HG03469 (cell line): ENCODE measurements at regions not wholly inside any gene's neighbourhood (a gene's known extent, or its start where the extent isn't known, plus 50 kb on each side); places are given as distances from the start of the nearest gene placed in this dataset.
"Not testable (repeated sequence)": the region's sequence is repeated elsewhere in the genome, so short reads cannot be mapped to it uniquely, and the experiment has no call there.

Experiments used
- ATAC-seq: cut with Tn5 transposase; IDR thresholded peaks from one replicate; pipeline ENCODE4 v1.9.1; 2021; ENCODE audit warnings: mild to moderate bottlenecking, moderate library complexity, moderate number of reproducible peaks; ENCODE audit not compliant: unreplicated experiment

DNA sequence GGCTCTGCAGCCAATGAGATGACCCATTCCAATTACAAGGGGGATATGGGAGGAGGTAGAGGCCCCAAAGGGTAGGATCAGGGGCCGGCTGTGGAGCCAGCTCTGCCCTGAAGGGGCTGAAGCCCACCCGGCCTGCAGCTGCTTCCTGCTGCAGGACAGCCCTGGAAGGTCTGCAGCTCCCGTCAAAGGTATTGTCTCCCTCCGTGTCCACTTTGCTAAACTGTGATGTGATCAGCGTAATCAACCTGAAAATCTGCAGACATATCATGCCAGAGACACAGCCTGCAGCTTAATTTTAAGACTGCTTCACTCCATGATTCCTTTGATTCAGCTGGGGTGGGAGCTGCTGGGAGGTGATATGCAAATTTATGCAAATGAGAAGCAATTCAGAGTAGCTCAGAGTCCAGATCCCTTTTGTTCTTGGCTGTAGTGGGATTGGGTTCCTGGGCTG lies 90.7 kb downstream of the GADD45G start:
- ATAC-seq, result no peak

DNA sequence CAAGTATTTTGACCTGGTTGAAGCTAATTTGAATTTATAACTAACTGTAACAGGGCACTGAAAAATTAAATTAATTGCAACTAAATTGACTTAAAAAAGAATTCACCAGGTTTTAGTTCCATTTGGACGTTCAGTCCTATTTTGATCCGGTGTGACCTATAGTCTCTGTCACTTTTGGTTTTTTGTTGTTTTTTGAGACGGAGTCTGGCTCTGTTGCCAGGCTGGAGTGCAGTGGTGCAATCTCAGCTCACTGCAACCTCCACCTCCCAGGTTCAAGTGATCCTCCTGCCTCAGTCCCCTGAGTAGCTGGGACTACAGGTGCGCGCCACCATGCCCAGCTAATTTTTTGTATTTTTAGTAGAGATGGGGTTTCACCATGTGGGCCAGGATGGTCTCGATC lies 91.2 kb downstream of the GADD45G start:
- not testable (repeated sequence) for ATAC-seq

DNA sequence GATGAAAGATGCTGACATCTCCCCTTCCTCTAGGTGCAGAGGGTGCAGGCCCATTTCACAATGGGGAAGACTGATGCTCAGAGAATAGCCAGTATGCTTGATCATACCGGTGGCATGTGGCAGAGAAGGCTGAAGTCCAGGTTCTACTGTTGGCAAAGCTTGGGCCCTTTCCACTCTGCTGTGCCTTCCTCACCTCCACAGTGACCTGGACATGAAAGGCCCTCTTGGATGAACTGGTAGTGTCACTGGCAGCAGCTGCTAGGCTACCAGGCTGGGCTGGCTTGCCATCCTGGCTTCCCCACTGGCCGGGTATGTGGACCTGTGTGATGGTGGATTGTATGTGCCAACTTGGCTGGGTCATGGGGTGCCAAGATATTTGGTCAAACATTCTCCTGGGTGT lies 92.0 kb downstream of the GADD45G start:
- ATAC-seq, result no peak

- no peak for ATAC-seq
Measured at GRCh38 chr9:89697553-89697952, 92.7 kb downstream of the GADD45G start.

- ATAC-seq, result no peak
Measured at GRCh38 chr9:89698411-89699005, 93.7 kb downstream of the GADD45G start.

DNA sequence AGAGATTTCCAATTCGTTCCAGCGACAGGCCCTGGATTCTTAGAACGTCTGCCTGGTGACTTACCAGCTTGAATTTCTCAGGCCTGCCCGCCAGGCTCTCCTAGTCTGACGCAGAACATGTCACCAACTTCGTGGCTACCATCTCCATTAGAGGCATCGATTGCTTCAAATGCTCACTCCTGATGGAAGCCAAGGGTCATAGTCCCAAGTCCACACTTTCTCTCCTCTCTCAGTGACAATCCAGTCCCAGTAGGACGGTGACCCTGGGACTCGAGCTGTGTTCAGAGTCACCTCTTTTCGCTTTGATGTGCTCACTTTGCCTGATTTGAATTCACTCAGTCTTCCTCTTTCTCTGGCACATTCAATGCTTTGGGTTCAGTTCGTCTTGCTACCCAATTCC lies 94.8 kb downstream of the GADD45G start:
- no peak for ATAC-seq

DNA sequence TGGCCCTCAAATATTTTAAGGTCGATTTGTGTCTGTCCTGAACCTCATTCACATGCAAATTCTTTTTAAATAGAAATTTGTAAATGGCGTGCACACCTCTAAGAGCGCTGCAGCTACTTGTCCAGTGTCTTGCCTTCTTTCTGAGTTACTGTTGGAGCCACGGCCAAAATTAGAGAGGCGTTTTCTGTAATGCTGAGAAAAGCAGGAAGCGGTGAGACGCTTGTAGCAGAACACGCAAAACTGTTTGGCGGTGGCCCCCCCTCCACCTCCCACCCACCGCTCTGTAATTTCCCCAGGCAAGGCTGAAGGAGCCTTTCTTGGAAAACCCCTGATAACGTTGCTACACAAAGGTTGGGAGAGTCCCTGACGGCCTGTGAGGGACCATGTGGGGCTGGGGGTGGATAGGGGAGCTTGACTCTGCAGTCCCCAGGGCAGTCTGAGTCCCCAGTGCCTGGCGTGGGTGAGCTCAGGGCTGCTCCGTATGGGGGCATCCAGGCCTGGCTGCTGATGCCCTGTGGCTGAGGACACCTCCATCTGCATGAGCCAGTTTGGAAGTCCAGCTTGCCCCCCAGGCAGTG lies 96.5 kb downstream of the GADD45G start:
- no peak for ATAC-seq

- no peak for ATAC-seq
Measured at GRCh38 chr9:89702401-89702800, 97.6 kb downstream of the GADD45G start.

DNA sequence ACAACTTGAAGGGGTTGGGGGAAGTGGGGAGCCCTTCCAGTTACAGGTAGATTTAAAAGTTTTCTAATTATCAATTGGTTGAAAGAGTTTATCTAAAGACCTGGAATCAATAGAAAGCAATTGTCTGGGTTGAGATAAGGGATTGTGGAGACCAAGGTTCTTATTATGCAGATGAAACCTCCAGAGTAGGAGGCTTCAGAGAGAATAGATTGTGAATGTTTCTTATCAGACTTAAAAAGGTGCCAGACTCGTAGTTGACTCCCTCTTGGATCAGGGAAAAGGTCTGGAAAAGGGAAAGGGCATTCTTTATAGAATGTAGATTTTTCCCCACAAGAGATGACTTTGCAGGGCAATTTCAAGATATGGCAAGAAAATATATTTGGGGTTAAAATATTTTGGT lies 100.8 kb downstream of the GADD45G start:
- no peak for ATAC-seq

DNA sequence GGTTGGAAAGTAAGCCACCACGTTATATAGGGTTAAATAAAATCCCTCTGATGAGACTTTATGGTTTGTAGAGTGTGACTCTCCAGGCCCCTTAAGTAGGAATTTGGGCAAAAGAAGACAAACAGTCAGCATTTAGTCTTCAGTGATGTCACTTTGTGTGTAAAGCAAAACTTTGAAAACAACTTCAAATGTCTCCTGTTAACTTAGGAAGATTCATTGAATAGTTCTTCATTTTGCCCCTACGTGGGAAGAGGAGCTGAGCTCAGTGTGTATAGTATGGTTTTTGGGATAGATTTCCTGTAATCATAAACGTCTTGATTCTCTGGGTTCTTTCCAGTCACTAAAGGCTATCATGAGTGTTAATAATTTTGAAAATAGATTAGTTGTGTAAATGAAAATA lies 101.3 kb downstream of the GADD45G start:
- ATAC-seq, result no peak

- ATAC-seq, result no peak
Measured at GRCh38 chr9:89706731-89707191, 101.9 kb downstream of the GADD45G start.

DNA sequence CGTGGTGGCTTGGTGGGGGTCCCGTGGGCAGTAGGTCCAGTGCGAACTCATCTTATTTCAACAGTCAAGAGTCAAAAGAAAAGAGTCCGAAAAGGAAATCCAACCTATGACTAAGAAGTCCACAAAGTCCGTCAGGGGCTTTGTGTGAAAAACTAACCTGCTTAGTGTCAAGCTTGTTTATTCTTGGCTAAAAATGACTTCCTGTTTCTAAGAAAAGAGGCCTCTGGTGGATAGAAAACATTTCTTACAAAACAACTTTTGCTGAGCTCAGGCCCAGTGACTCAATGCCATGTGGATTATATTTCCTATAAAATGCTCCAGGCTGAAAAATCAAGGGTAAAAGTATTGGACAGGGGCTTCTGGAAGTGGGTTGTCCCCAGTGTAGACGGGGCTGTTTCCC lies 105.9 kb downstream of the GADD45G start:
- ATAC-seq, result no peak

DNA sequence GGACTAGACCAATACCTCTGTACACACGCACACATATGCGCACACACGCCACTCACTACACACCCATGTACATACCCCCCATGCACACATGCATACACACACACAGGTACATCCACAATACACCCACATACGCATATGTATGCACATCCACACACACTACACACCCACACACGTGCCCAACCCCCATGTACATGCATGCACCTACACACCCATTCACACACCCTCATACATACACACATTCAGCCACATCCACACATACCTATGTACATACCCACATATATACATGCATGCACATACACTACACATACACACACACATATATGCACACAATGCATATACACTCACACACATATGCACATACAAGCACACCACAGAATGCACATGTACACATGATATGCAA lies 107.1 kb downstream of the GADD45G start:
- ATAC-seq, result no peak

GRCh38 chr9:89712283-89712682 lies 107.5 kb downstream of the GADD45G start:
- ATAC-seq, result no peak

GRCh38 chr9:89714321-89714720 lies 109.5 kb downstream of the GADD45G start:
- no peak for ATAC-seq

- ATAC-seq, result no peak
Measured at GRCh38 chr9:89715318-89715858, 110.6 kb downstream of the GADD45G start.

DNA sequence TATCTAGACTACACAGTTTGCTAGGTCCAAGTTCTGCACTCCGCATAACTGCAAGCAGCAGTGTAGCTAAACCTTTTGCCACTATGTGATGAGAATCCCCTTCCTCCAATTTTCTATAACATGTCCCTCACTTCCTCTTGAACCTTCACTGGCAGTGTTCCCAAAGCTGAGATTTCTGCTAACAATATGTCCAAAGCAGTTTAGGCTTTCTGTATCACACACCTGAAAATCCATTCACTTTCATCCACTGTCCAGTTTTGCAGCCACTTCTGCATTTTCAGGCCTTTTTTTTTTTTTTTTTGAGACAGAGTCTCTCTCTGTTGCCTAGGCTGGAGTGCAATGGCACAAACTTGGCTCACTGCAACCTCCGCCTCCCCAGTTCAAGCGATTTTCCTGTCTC lies 111.1 kb downstream of the GADD45G start:
- no peak for ATAC-seq

- no peak for ATAC-seq
Measured at GRCh38 chr9:89716559-89716958, 111.7 kb downstream of the GADD45G start.

DNA sequence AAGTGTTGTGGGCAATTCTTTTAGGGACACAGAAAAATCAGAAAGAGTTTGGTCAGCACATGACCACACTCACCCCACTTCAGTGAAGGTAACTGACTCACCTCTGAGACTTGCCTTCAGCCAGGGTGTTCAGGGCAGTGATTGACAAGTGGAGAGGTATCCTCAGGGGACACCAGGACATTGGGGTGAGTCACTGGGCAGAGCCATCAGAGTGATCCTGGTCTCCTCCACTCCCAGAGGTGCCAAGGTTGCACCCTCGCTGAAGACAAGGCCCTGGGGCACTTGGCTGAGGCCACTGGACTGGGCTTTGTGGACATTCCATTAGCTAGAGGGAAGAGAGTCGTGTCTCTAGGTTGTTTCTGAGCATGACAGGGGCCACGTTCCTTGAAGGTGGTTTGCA lies 113.4 kb downstream of the GADD45G start:
- no peak for ATAC-seq

DNA sequence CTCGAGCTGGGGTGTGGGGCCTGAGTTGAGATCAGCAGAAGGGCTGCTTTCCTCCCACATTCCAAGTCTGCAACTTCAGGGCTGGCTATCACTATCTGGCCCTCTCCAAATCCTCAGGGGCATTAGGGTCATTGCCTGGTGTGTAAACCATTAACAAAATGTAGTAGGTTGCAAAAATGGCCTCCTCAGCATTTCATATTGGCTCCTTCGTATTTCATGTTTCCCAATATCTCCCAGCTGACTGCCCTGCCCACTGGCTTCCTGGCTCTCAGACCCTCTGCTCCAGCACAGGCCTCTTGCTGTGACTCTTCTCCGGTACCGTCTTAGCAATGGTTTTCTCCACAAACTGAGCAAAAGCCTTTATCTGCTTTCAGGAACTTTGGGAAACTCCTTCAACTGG lies 113.8 kb downstream of the GADD45G start:
- no peak for ATAC-seq

DNA sequence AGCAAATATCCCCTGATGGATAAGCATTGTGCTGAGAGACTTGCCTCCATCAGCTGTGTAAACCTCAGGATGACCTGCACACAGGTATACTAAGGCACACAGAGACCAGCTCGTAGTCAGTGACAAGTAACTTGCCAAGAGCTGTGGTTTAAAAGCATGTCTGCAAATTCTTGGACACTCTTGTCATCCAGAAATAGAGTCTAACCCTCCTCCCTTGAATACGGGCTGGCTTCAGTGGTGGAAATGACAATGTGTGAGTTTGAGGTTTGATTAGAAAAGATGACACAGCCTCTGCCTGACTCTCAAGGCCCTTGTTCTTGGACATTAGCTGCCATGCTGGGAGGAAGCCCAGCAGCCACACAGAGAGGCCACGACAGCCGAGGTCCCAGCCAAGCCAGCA lies 114.4 kb downstream of the GADD45G start:
- no peak for ATAC-seq

GRCh38 chr9:89720696-89721175 lies 115.9 kb downstream of the GADD45G start:
- ATAC-seq, result no peak
